ENCODE measurements at regions not wholly inside any gene's neighbourhood (a gene's known extent, or its start where the extent isn't known, plus 50 kb on each side); places are given as distances from the start of the nearest gene placed in this dataset.

- no peak for DNase-seq (ENCODE audit: low spot score)
These were observed 601.5 kb downstream of the IRX1 start for GRCh38 chr5:4197151-4197550.

DNA sequence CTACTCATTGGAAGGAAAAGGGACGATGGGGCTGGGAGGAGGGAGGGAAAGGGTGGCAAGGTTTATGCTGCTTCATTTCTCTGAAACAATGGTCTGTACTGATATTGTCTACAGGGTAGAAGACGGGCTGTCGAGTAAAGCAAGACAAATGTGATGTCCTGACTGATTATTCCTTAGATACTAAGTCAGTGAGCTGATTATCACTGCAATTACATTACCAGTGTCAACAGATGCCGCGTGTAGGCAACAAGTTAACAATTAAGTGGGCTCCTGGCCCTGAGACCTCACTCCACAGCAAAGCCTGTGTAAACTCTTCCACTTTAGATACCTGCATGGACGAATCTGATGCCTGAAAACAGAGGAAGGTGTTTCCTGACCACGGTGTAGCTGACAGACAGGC is 602.8 kb downstream of the IRX1 start:
- DNase-seq (ENCODE audit: low spot score), result no peak

GRCh38 chr5:4199049-4199841 is 603.6 kb downstream of the IRX1 start:
- no peak for DNase-seq (ENCODE audit: low spot score)

- no peak for DNase-seq (ENCODE audit: low spot score)
These were observed 607.5 kb downstream of the IRX1 start for GRCh38 chr5:4203146-4203545.

DNA sequence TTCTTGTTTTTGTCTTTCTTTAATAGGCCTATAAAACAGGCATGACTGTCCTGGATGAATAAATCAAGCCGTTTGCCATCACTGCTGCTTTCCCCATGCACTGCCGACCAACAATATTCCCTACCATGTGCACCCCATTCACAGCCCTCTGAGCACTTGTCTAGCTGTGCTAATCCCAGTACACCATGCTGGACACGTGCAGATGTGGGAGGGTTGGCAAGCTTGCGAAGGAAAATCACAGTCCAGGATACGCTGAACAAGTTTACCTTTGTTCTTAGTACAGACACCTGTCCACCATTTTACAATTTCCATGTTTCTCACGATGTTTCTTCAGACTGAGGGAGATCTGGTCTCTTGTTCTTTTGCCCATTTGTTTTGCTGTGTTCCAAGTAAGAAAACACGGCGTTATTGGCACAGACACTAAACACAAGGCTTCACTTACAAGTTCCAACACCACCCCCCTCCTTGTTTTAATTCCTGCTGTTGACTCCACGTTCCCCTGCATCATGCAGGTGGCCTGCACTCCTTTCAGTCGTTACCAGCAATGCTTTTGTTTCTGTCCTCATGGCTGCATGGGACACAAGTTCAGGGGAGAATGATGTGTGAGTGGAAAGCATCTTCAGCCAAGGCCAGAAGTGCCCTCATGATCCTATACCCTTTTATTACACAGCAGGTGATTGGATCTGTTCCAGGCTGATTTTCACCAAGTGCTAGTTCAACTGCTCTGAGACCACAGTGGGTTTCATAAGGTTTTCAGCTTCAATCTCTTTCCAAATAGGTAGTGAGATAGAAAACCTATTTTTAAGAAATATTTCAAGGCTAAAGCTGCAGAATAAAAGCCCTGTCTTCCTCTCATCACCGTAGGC is 608.9 kb downstream of the IRX1 start:
- no peak for DNase-seq (ENCODE audit: low spot score)

DNA sequence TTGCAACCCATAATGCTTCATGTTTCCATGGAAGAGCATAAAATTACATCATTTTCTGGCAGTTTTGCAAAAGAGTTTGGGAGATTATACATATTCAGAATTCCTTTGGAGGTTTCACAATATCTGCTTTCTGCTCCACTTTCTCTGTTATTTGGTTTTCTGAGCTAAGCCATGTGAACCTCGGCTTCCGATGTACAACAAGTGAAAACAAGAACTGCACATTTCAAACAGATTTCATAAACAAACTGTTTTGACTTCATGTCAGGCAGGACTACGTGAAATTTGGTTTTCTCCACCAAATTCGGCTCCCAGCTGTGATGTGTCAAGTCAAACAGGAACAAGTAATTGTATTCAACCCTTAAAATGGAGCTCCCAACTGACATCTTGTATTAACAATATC is 609.8 kb downstream of the IRX1 start:
- no peak for DNase-seq (ENCODE audit: low spot score)

DNA sequence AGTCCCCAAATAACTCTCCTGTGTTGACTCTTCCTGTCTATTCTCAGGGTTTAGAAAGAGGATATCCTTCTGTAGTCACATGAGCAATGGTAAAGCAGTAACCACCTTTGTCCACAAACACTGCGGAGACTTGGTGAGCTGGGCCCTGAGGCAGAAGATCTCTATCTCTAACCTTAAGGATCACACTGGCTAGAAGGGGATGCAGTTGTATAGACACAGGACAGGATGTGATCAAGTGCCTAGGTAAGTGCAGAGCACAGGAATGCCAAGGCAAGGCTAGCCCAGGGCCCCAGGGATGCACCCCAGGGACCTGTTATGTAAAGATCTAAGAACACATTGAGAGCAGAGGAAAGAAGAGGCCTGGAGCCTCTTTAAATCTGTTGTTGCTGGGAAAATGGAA is 610.5 kb downstream of the IRX1 start:
- no peak for DNase-seq (ENCODE audit: low spot score)

GRCh38 chr5:4207486-4207885 is 611.9 kb downstream of the IRX1 start:
- DNase-seq (ENCODE audit: low spot score), result no peak

- no peak for DNase-seq (ENCODE audit: low spot score)
These were observed 612.9 kb downstream of the IRX1 start for GRCh38 chr5:4208537-4208936.

DNA sequence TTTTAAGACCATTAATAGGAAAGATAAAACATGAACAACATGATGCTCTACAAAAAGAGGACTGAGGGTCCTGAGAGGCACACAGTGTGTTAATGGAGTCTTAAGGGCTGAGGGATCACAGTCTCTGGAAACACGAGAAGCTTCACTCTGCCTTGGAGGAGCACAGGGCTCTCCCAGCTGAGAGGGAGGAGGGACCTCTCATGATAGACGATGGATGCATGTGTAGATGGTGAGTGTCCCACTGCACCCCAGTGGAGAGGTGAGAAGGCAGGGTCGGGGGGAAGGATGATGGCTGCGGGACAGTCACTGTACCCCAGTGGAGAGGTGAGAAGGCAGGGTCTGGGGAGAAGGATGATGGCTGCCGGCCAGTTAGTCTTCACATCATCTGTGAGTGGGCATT is 613.4 kb downstream of the IRX1 start:
- DNase-seq (ENCODE audit: low spot score), result no peak

DNA sequence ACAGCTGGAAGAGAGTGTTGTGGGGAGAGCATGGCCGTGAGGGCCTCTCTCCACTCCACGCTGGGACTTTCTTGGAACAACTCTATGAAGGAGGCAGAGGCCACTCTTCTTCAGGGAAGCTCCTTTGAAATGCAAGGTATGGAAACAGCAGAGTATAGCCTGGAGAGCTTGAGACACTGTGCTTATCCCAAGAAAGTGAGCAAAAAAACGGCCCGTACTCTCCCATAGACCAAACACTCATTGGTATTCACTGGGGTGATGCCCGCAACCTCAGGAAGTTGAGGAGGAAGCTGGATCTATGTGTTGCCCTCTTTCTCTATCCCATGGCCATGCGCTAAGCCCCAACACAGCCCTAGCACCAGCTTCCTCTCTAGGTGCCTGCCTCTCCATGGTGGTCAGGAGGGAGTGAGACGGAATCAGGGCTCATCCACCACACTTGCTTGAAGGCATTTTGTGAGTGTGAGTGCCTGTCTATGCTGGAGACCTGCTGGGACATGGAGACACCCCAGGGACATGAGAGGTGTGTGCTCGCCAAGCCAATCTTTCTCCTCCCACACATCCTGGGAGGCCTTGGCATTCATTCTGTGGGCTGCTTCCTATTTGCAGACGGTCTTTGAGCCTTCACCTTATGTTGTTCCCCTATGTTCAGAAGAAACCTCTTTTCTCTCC is 616.6 kb downstream of the IRX1 start:
- DNase-seq (ENCODE audit: low spot score), result no peak

GRCh38 chr5:4212981-4213819 is 617.6 kb downstream of the IRX1 start:
- DNase-seq (ENCODE audit: low spot score), result no peak

DNA sequence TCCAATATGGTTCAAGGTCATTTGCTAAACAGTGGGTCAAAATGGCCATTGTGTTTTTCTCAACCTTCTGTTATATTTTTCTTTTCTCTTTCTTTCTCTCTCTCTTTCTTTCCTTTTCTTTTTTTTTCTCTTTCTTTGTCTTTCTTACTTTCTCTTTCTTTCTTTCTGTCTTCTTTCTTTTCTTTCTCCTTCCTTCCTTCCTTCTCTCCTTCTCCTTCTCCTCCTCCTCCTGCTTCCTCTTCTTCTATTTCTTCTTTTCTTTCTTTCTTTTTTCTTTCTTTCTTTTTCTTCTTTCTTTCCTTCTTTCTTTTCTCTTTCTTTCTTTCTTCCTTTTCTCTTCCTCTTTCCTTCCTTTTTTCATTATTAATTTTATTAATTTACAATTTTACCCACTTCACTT is 619.5 kb downstream of the IRX1 start:
- no peak for DNase-seq (ENCODE audit: low spot score)

GRCh38 chr5:4216142-4216541 is 620.5 kb downstream of the IRX1 start:
- DNase-seq (ENCODE audit: low spot score), result no peak

DNA sequence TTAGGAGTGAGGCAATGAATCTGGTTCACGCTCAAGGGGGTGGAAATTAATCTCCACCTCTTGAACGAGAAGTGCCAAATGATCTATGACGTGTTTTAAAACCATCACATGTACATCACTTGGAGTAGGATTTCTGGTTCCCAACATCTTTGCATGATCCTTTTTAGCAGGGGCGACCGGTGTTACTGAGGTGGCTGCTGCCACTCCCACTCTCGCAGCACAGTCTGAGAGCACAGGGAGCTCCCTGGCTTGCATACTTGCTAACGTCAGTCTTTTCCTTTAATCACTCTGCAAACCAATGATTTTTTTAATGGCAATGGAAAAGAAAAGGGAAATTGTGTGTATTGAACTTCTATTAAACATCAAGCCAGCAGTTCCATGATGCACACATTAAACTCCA is 624.4 kb downstream of the IRX1 start:
- DNase-seq (ENCODE audit: low spot score), result no peak

- no peak for DNase-seq (ENCODE audit: low spot score)
These were observed 625.4 kb downstream of the IRX1 start for GRCh38 chr5:4221048-4221447.

DNA sequence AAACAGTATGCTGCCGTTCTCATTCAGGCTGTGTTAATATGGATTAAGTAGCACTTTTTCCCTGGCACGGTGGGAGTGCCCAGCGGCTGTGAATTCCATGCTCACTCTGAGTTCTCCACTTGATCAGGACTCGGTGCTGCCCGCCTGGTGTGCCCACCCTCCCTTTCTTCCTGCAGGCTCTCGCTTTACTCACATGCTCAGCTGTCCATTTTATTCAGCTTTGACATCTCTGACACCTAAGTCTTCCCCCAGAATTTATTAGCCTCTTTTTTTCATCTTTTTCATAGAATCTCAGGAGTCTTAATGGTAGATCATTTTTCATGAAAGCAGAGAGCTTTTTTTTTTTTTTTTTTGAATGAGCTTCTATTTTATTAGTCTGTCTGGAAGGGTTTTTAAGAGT is 626.5 kb downstream of the IRX1 start:
- no peak for DNase-seq (ENCODE audit: low spot score)

GRCh38 chr5:4222821-4223220 is 627.2 kb downstream of the IRX1 start:
- no peak for DNase-seq (ENCODE audit: low spot score)

DNA sequence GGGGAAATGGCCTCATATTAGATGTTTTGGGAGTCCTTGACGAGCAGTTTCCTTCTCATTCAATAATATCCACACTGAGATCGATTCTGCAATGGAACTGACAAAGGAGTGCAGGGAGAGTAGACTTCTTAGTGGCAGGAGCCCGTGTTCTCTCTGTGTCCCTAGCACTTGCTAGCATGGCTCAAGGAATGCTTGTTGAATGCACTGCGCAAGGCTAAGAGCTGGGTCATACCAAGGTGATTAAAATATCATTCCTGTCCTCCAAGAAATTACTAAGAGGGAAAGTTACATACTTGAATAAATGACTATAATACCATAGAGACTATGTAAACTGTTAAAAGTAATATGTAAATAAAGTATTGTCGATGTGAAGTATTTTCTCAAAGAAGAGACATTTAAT is 630.1 kb downstream of the IRX1 start:
- no peak for DNase-seq (ENCODE audit: low spot score)

GRCh38 chr5:4226565-4226964 is 630.9 kb downstream of the IRX1 start:
- no peak for DNase-seq (ENCODE audit: low spot score)

- DNase-seq (ENCODE audit: low spot score), result no peak
These were observed 633.1 kb downstream of the IRX1 start for GRCh38 chr5:4228708-4229107.

Data from pons (tissue), 1 donor.